ENCODE measurements at regions not wholly inside any gene's neighbourhood (a gene's known extent, or its start where the extent isn't known, plus 50 kb on each side); places are given as distances from the start of the nearest gene placed in this dataset.

- no peak for DNase-seq
Measured at GRCh38 chr5:2179861-2180260, 297.1 kb upstream of the IRX4 start.

GRCh38 chr5:2178528-2178927 is 295.8 kb upstream of the IRX4 start:
- DNase-seq, result no peak

GRCh38 chr5:2178071-2178477 is 295.3 kb upstream of the IRX4 start:
- DNase-seq, result no peak

DNA sequence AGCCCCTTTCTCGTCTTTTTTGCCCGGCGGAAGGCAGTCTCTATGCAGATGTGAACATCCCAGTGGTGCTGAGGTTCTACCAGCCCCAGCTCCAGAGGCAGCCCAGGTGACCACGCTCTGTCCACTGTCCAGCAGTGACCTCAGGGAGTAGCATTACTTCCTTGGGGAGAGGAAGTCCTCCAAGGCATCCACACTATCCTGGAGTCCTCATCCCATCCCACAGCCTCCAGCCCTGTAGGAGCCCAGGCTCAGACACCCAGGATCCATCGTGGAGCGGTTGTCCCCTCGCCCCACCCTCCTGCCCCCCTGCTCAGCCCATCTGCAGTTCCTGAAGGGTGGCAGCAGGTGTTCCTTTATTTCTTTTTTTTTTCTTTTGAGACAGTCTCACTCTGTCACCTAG is 294.5 kb upstream of the IRX4 start:
- DNase-seq, result no peak

- no peak for DNase-seq
Measured at GRCh38 chr5:2176581-2176980, 293.9 kb upstream of the IRX4 start.

DNA sequence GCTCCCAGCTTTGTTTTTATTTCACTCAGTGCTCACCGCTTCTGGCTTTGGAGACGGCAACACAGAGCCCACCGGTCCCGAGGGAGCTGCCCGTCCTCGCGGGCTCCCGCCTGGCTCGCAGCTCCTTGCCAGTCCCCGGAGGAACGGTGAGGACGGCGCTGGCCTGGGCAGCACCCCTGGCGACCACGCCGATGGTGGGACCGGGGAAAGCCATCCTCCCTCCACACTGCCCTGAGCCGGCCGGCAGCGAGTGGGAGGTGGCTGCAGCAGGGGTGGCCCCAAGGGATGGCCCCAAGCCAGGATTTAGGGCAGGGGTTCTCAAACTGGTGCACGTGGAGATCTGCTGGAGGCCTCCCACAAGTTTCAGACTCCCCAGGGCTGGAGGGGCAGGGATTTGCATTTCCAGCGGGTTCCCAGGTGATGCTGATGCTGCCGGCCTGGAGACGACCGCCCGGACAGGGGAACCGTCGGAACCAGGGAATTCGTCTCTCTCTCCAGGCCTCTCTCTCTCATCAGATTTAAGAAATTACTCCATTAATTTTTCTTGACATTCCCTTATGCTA is 293.2 kb upstream of the IRX4 start:
- no peak for DNase-seq

- no peak for DNase-seq
Measured at GRCh38 chr5:2175041-2175440, 292.3 kb upstream of the IRX4 start.

DNA sequence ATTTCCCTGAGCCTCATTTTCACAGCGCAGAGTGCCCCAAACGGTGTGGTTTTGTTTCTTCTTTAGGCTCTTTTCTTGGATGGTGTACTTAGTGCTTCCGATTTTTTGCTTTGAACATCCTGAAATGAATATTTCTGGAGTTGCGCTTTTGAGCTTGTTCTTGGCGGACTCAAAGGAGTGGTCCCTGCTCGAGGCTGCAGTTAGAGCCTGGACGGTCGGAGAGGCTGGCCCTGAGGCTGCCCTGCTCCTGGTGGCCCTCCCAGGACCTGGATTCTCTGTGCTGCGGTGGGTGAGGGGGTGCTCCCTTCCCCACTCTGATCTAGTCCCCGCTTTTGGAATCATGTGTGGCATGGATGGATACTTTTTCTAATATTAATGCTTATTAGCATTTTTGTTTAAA is 291.8 kb upstream of the IRX4 start:
- no peak for DNase-seq

- DNase-seq, result no peak
Measured at GRCh38 chr5:2173151-2173834, 290.6 kb upstream of the IRX4 start.

DNA sequence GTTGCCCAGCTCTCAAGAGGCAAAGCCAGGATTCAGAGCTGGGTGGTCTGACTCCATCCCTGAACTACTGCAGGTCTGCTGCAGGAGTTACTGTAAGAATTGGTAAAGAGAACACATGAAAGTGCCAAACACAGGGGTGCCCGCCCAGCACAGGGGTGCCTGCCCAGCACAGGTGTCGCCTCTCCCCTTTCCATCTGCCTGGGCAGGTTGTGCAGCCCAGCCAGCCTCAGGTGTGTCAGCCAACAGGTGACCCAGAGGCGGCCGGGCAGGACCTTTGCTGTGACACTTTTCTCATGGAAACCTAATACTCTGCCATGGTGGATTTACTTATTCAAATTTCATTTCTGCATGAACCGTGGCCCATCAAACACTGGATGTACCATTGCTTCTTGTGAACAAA is 289.7 kb upstream of the IRX4 start:
- DNase-seq, result no peak

GRCh38 chr5:2170761-2171160 is 288.0 kb upstream of the IRX4 start:
- no peak for DNase-seq

DNA sequence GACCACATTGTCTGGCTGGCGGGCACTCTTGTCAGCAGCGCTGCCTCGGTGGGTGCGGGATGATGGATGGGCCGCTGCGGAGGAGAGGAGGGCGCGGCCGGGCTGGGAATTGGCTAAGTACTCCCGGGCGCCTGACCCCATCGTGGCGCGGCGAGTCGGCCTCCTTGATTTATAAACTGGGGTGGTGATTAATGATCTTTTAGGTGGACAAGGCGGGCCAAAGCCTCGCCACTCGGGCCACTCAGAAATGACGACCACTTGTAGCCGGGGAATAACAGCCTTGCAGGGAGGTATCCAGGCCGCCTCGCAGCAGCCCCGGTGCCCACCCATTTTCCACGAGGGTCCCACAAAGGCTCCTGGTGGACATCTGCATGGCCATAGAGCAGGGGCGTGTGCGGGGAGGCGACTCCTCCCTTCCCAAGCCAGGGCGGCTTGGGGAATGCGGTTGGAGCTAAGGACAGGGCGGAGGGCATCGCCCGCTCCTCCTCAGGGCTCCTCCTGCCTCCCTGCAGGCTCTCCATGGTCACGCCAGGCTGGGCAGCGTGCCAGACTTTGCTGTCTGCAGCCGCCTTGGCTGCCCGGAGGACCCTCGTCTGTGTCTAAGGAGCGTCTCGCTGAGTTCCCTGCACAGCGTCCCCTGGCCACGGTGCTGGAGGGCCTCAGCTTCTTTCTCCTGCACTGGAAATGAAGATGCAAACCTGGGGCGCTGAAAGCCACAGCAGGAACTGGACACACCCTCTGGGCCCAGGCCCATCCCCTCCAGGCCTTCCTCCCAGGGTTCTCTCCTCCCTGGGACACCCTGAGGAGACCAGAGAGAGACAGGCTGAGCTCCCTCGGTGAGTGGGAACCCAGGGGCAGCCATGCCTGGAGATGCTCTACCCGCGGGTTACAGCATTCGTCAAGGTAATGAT is 287.4 kb upstream of the IRX4 start:
- no peak for DNase-seq

DNA sequence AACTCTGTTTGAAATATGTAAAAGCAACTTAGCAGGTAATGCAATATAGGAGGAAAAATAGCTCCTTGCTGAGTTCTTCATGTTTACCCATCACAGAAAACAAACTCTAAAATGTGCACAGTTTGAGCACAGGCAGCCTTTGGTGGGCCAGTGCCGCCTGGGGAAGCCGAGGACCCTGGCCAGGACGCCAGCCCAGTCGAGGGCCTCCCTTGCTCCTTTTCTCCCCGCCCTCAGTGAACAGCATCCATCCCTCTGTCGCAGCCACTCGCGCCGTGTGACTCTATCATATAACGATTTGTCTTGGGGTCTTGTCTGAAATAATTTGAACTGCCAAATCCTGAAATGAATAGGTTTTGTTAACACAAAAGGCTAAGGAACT is 286.7 kb upstream of the IRX4 start:
- DNase-seq, result no peak

DNA sequence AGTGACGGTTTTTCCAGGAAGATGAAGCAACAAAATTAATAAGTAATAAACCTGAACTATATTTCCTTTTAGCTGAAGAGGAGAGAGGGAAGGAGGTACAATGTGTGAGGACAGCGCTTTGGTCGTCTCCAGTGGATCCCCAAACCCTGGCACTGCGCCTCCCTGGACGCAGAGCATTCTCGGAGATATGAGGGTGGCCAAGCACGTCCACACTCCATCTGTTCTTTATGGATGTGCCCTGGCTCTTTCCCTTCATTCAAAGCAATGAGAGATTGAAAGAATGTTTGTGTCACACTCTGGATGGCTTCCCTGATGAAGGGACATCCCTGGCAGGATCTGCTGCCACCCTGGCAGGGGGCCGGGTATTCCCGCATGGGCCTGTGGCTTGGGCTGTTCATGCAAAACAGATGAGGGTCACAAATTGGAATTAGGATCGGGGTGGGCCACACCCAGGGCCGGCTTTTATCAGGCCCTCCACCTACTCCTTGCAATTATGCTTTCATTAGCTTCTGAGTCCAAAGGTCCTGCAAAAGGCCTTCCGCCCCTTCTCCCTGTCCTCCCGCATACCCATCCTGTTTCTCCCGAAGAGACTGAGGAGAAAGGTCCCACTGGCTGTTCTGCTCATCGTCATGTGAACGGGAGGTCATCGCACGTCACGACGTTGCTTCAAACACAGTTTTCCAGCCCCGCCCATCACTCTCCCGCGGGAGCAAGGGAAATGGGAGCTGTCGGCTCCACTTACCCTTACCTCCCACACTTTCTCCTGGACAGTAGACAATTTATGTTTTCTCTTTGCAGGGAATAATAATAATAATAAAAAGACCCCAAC is 286.1 kb upstream of the IRX4 start:
- no peak for DNase-seq

DNA sequence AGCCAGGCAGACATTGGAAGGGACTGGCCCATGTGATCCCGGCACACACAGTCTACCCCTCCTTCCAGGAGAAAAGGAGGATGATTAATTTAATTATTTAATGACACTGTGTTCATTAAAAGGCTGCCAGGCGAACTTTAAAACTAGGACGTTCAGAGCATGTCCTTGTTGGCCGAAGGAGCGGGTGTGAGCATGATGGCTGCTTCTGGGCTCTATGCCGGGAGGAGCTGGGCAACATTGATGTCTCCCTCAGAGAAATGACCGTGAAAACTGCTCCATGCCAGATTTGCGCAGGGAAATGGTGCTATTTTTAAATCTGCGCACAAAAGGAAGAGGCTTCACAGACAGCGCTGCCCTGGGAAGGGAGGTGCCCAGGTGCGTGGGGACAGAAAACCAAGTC is 284.9 kb upstream of the IRX4 start:
- DNase-seq, result no peak

DNA sequence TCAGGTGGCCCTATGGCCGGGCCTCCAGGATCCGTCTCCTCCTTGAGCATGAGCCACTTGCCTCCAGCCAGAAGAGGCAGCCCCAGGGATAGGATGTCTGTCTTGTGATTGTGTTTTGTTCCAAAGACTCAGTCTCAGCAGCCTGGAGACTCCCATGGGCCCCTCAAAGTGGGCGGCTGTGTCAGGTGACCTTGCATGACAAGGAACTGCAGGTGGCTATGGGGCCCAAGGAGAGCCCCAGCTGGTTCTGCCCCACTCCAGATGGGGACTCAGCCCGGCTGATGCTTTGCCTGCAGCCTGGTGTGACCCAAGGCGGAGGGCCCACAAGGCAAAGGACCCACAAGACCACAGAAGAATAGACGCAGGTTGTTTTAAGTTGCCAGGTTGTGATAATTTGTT is 284.3 kb upstream of the IRX4 start:
- no peak for DNase-seq

DNA sequence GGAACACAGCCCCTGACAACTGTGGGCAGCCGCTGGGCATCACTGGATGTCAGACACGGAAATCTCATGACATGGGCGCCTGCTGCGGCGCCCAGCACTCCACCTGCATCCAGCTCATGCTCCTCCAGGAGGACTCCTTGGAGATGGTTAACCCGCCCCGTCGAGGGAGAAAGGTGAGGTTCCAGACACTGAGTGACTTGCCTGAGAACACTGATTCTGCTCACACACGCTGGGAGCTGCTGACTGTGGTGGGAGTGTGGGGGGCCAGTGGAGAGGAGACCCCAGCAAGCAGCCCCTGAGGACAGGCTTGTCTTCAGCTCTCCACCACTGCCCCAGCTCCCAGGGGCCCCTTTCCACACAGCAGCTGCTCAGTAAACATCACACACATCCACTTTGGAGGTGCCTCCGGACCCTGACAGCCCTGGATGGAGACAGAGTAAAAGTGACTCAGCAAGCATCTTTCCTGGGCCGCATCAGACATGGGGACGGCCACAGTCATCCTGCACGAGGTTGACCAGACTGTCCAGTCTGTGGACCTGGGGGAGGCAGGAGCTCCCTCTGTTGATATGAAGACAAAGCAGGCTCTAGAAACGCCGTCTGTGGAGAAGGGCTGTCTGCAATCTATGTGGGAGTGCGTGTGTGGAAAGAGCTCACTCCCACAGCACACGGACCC is 283.7 kb upstream of the IRX4 start:
- DNase-seq, result no peak

- no peak for DNase-seq
Measured at GRCh38 chr5:2165615-2166305, 283.0 kb upstream of the IRX4 start.

- no peak for DNase-seq
Measured at GRCh38 chr5:2165203-2165602, 282.5 kb upstream of the IRX4 start.

GRCh38 chr5:2164586-2164985 is 281.9 kb upstream of the IRX4 start:
- DNase-seq, result no peak

DNA sequence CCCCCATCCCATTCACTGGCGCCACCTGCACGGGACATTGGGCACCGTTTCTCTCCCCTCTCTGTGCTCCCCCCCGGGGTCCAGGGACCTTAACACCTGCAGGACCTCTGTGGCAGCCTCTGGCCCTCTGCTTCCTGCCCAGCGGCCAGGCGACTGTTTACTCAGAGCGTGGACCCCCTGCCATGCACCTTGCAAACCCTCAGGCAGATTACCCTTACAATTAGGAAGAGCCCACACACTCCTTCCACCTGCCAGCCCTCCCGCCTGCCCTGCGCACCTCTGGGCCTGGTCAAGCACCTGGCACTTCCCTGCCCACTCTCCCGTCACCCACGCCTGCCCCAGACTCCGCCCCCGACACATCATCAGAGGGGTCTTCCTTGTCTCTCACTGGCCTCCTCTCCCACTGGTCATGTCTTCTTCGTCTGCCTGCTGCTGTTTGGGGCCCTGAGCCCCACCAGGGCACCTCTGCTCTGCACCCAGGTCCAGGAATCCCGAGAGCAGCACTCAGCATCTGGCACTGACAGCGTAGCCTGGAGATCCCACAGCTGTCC is 281.3 kb upstream of the IRX4 start:
- no peak for DNase-seq

All from CD4-positive, alpha-beta T cell treated with Interferon alpha-2 for 1 hour (primary cell).